ENCODE measurements at regions not wholly inside any gene's neighbourhood (a gene's known extent, or its start where the extent isn't known, plus 50 kb on each side); places are given as distances from the start of the nearest gene placed in this dataset.
A peak's percentile ranks its signal among the peaks of the same experiment; 100 is the strongest.

DNA sequence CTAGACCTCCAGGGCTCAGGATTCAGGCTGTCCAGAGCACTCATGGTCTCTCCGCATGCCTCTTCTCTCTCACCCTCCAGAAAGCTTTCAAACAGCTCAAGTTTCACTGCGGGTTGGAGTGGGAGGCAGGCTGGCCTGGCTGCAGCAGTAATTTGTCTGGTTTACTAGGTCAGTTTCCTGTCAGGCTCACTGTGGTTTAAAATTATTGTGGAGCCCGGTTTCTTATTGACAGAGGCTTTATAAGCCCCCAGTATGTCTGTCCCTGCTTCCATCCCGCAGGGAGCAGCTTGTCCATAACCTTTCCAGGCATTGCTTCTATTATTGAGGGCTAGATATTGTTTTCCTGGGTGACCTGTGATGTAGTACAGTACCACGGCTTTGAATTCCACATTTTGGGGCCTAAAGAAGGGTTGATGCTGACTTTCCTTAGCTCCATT, 235.3 kb upstream of the SORL1-AS1 start:
- TF ChIP-seq, protein P1, sequence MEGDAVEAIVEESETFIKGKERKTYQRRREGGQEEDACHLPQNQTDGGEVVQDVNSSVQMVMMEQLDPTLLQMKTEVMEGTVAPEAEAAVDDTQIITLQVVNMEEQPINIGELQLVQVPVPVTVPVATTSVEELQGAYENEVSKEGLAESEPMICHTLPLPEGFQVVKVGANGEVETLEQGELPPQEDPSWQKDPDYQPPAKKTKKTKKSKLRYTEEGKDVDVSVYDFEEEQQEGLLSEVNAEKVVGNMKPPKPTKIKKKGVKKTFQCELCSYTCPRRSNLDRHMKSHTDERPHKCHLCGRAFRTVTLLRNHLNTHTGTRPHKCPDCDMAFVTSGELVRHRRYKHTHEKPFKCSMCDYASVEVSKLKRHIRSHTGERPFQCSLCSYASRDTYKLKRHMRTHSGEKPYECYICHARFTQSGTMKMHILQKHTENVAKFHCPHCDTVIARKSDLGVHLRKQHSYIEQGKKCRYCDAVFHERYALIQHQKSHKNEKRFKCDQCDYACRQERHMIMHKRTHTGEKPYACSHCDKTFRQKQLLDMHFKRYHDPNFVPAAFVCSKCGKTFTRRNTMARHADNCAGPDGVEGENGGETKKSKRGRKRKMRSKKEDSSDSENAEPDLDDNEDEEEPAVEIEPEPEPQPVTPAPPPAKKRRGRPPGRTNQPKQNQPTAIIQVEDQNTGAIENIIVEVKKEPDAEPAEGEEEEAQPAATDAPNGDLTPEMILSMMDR (IDR thresholded peaks at IDR 0.05), result no peak
- Histone ChIP-seq H3K9me3 (no peaks in the 10 kb centered on the region), H3K4me3 (no peak overlapping the region), H3K27ac (no peak overlapping the region), H3K36me3 (no peaks in the 10 kb centered on the region), H3K27me3 (no peaks in the 10 kb centered on the region), H3K4me1 (no peaks in the 10 kb centered on the region)
- intact Hi-C loops (cut with DNase I), result no loop called here
- ATAC-seq, result peak; percentile 62
- DNase-seq, result peak in 1 of 4 donors; percentile 25

DNA sequence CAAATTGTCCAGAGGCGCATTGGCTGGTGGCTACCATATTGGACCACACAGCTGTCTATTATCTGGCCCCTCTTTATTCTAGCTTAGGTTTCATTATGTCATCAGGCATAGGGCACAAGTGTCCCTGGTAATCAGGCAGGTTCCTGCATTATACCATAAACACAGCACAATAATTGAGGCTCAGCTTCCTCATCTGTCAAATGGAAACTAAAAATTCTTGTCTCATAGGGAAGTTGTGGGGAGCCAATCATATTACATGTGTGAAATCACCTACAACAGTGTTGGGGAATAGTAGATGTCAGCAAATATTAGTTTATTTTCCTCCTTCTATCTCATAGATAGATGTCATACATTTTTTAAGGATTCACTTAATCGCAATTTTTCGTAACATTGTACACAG, 231.0 kb upstream of the SORL1-AS1 start:
- TF ChIP-seq, protein P1 (IDR thresholded peaks at IDR 0.05), result no peak
- ATAC-seq, result no peak
- no peaks in the 10 kb centered on the region for H3K36me3 ChIP-seq
- H3K27me3 ChIP-seq, result no peaks in the 10 kb centered on the region
- no peak overlapping the region for H3K4me3 ChIP-seq
- H3K4me1 ChIP-seq, result no peaks in the 10 kb centered on the region
- intact Hi-C loops (cut with DNase I), result no loop called here
- no peak for DNase-seq
- H3K9me3 ChIP-seq, result no peaks in the 10 kb centered on the region
- H3K27ac ChIP-seq, result no peak overlapping the region
